ENCODE measurements at regions not wholly inside any gene's neighbourhood (a gene's known extent, or its start where the extent isn't known, plus 50 kb on each side); places are given as distances from the start of the nearest gene placed in this dataset.
A peak's percentile ranks its signal among the peaks of the same experiment; 100 is the strongest.

- Histone ChIP-seq H3K4me1 (ENCODE audit: insufficient read depth, low read length, poor library complexity, severe bottlenecking) (no peaks in the 10 kb centered on the region), H3K27me3 (replicated peaks; ENCODE audit: insufficient read depth, low read depth, low read length, poor library complexity) (no peaks in the 10 kb centered on the region), H3K27ac (ENCODE audit: low read depth, low read length, poor library complexity, severe bottlenecking) (no peak overlapping the region), H3K9me3 (ENCODE audit: low read depth, low read length, poor library complexity, severe bottlenecking) (no peaks in the 10 kb centered on the region), H3K4me3 (ENCODE audit: low read depth, low read length, poor library complexity, severe bottlenecking) (no peak overlapping the region), H3K36me3 (ENCODE audit: insufficient read depth, low read length, poor library complexity, severe bottlenecking) (no peaks in the 10 kb centered on the region)
- TF ChIP-seq, protein P1, sequence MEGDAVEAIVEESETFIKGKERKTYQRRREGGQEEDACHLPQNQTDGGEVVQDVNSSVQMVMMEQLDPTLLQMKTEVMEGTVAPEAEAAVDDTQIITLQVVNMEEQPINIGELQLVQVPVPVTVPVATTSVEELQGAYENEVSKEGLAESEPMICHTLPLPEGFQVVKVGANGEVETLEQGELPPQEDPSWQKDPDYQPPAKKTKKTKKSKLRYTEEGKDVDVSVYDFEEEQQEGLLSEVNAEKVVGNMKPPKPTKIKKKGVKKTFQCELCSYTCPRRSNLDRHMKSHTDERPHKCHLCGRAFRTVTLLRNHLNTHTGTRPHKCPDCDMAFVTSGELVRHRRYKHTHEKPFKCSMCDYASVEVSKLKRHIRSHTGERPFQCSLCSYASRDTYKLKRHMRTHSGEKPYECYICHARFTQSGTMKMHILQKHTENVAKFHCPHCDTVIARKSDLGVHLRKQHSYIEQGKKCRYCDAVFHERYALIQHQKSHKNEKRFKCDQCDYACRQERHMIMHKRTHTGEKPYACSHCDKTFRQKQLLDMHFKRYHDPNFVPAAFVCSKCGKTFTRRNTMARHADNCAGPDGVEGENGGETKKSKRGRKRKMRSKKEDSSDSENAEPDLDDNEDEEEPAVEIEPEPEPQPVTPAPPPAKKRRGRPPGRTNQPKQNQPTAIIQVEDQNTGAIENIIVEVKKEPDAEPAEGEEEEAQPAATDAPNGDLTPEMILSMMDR (conservative IDR thresholded peaks at IDR 0.05; ENCODE audit: low read depth, low read length): no peak
- TF ChIP-seq EZH2 (IDR thresholded peaks at IDR 0.05; ENCODE audit: borderline replicate concordance, low read depth, low read length, poor library complexity, severe bottlenecking): no peak
- intact Hi-C loops (cut with micrococcal nuclease; ENCODE audit: unreplicated experiment): loop anchor here (2.0 kb wide), 1 partner anchor 133 kb away; no protein-coding TSS in a partner anchor
- no TSS peak for BruUV-seq (replicated peaks)
- DNase-seq (ENCODE audit: low spot score): no peak
- ChIA-PET POLR2A (ENCODE audit: low non-redundant PET) (no interaction called here), CTCF (no interaction called here)
These were observed 102.1 kb downstream of the XCL2 start for GRCh38 chr1:168441745-168442144.

GRCh38 chr1:168439456-168440375 is 104.1 kb downstream of the XCL2 start:
- no peaks in the 10 kb centered on the region for H3K9me3 ChIP-seq (ENCODE audit: low read depth, low read length, poor library complexity, severe bottlenecking)
- no TSS peak for BruUV-seq (replicated peaks)
- TF ChIP-seq, protein P1 (conservative IDR thresholded peaks at IDR 0.05; ENCODE audit: low read depth, low read length): peak; percentile 91
- no peak for TF ChIP-seq EZH2 (IDR thresholded peaks at IDR 0.05; ENCODE audit: borderline replicate concordance, low read depth, low read length, poor library complexity, severe bottlenecking)
- no peak overlapping the region for H3K4me3 ChIP-seq (ENCODE audit: low read depth, low read length, poor library complexity, severe bottlenecking)
- H3K4me1 ChIP-seq (ENCODE audit: insufficient read depth, low read length, poor library complexity, severe bottlenecking): no peaks in the 10 kb centered on the region
- ChIA-PET POLR2A (ENCODE audit: low non-redundant PET) (no interaction called here), CTCF (interaction anchor here (1.2 to 2.1 kb wide), 3 partner anchors 58 to 1106 kb away, joined by 3 to 10 read pairs (median 4); no protein-coding TSS in a partner anchor)
- no peaks in the 10 kb centered on the region for H3K27me3 ChIP-seq (replicated peaks; ENCODE audit: insufficient read depth, low read depth, low read length, poor library complexity)
- intact Hi-C loops (cut with micrococcal nuclease; ENCODE audit: unreplicated experiment): loop anchor here (1.0 to 10.0 kb wide), 3 partner anchors 135 to 1105 kb away; no protein-coding TSS in a partner anchor
- peak; percentile 93 for DNase-seq (ENCODE audit: low spot score)
- H3K27ac ChIP-seq (ENCODE audit: low read depth, low read length, poor library complexity, severe bottlenecking): no peak overlapping the region
- H3K36me3 ChIP-seq (ENCODE audit: insufficient read depth, low read length, poor library complexity, severe bottlenecking): no peaks in the 10 kb centered on the region

DNA sequence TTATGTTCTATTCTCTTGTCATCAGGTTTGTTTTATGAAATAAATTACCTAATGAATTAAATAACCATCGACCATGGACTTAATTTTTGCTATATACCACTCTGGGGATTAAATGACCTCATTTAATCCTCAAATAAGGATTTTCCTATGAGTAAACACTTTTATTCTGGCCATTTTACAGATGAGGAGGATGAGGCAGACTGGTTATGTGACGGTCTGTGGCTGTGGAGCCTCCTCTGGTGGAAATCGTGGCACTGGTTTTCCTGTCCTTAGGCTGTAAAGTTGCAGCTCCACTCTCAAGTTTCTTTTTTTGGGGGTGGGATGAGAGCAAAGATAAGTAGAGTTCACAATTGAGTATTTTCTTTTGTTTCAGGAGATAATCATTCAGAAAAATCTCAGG is 105.2 kb downstream of the XCL2 start:
- H3K4me3 ChIP-seq (ENCODE audit: low read depth, low read length, poor library complexity, severe bottlenecking): no peak overlapping the region
- intact Hi-C loops (cut with micrococcal nuclease; ENCODE audit: unreplicated experiment): loop anchor here (1.0 to 10.0 kb wide), 2 partner anchors 910 to 1106 kb away; no protein-coding TSS in a partner anchor
- POLR2A ChIA-PET (ENCODE audit: low non-redundant PET): no interaction called here
- no peaks in the 10 kb centered on the region for H3K4me1 ChIP-seq (ENCODE audit: insufficient read depth, low read length, poor library complexity, severe bottlenecking)
- BruUV-seq (replicated peaks): no TSS peak
- H3K27me3 ChIP-seq (replicated peaks; ENCODE audit: insufficient read depth, low read depth, low read length, poor library complexity): no peaks in the 10 kb centered on the region
- CTCF ChIA-PET: interaction anchor here (1.4 to 2.1 kb wide), 2 partner anchors 96 to 1108 kb away, joined by 3 to 10 read pairs; no protein-coding TSS in a partner anchor
- H3K27ac ChIP-seq (ENCODE audit: low read depth, low read length, poor library complexity, severe bottlenecking): no peak overlapping the region
- TF ChIP-seq, protein P1 (conservative IDR thresholded peaks at IDR 0.05; ENCODE audit: low read depth, low read length): no peak
- TF ChIP-seq EZH2 (IDR thresholded peaks at IDR 0.05; ENCODE audit: borderline replicate concordance, low read depth, low read length, poor library complexity, severe bottlenecking): no peak
- no peaks in the 10 kb centered on the region for H3K9me3 ChIP-seq (ENCODE audit: low read depth, low read length, poor library complexity, severe bottlenecking)
- H3K36me3 ChIP-seq (ENCODE audit: insufficient read depth, low read length, poor library complexity, severe bottlenecking): no peaks in the 10 kb centered on the region
- DNase-seq (ENCODE audit: low spot score): no peak

Measured in A673 (cell line).